Skeletal muscle tissue (tissue), 3 donors: ENCODE measurements at regions not wholly inside any gene's neighbourhood (a gene's known extent, or its start where the extent isn't known, plus 50 kb on each side); places are given as distances from the start of the nearest gene placed in this dataset.

Experiments used
- H3K27ac ChIP-seq: one replicate; pipeline ENCODE4 v1.7.0; 2013; ENCODE audit warnings: mild to moderate bottlenecking, low read depth, low read length, inconsistent platforms
- H3K27me3 ChIP-seq, 3 donors: one replicate each; pipeline ENCODE4 v1.7.0; 2013; ENCODE audit warnings: low read length in 3 of 3; ENCODE audit not compliant: control insufficient read depth in 3 of 3, insufficient read depth in 3 of 3
- H3K36me3 ChIP-seq, 3 donors: one replicate each; pipeline ENCODE4 v1.7.0; 2013; ENCODE audit warnings: low read length in 3 of 3; ENCODE audit not compliant: control insufficient read depth in 3 of 3, insufficient read depth in 3 of 3
- H3K4me1 ChIP-seq, 3 donors: one replicate each; pipeline ENCODE4 v1.7.0; 2013; ENCODE audit warnings: low read length in 3 of 3, mild to moderate bottlenecking in 3 of 3; ENCODE audit not compliant: control insufficient read depth in 3 of 3, insufficient read depth in 3 of 3
- H3K4me3 ChIP-seq, 3 donors: one replicate each; pipeline ENCODE4 v1.7.0; 2013; ENCODE audit warnings: low read length in 3 of 3
- H3K9ac ChIP-seq, 3 donors: one replicate each; pipeline ENCODE4 v1.7.0; 2013; ENCODE audit warnings: low read length in 3 of 3, mild to moderate bottlenecking in 3 of 3, moderate library complexity in 2 of 3, low read depth in 1 of 3
- H3K9me3 ChIP-seq, 3 donors: one replicate each; pipeline ENCODE4 v1.7.0; 2013; ENCODE audit warnings: low read length in 3 of 3; ENCODE audit not compliant: control insufficient read depth in 3 of 3
- donor health status: Osteomylitis.

DNA sequence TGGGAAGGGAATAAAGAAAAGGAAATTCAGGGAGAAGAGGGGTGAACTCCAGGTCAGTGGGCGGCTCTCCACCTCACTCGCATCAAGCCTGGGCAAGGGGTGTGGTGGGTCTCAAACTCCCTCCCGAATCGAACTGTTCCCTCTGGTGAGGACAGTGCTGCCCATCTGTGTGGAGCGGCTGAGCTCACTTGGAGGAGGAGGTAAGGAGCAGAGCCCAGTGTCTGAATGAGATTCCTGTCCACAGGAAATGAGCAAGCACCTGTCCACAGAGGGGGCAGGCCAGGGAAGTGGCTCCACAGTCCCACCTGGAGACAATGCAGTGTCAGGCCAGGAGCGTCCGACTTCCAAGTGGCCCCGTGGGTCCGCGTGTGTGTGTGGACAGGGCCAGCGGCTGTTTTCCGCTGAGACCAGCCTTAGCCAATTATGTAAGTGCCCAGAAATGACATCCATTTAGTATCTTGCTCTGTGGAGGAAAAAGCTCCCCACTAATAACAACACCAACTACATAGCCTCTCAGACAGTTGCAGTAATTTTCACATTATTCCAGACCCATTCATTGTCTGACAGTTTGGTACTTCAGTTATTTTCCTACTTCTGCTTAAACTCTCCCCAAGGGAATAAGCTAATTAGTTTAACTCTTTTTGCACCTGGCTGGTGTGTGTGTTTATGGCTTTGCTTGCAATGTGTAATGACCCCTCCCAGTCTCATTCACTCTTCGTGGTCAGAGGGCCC is 114.6 kb downstream of the SOX1 start:
- no peak overlapping the region for H3K4me3 ChIP-seq
- H3K27ac ChIP-seq = no peak overlapping the region
- peaks cover 0 to 21% (median 0%) of the 10 kb centered on the region in 3 donors for H3K27me3 ChIP-seq
- no peaks in the 10 kb centered on the region for H3K4me1 ChIP-seq
- H3K36me3 ChIP-seq = no peaks in the 10 kb centered on the region
- H3K9ac ChIP-seq = no peak overlapping the region
- peaks cover 0 to 5% (median 0%) of the 10 kb centered on the region in 3 donors for H3K9me3 ChIP-seq

GRCh38 chr13:112182251-112182650 is 115.3 kb downstream of the SOX1 start:
- no peaks in the 10 kb centered on the region for H3K4me1 ChIP-seq
- H3K4me3 ChIP-seq = no peak overlapping the region
- H3K9me3 ChIP-seq = peaks cover 0 to 5% (median 0%) of the 10 kb centered on the region in 3 donors
- peaks cover 0 to 21% (median 0%) of the 10 kb centered on the region in 3 donors for H3K27me3 ChIP-seq
- H3K36me3 ChIP-seq = no peaks in the 10 kb centered on the region
- no peak overlapping the region for H3K9ac ChIP-seq
- no peak overlapping the region for H3K27ac ChIP-seq

GRCh38 chr13:112182846-112183531 is 116.0 kb downstream of the SOX1 start:
- H3K27me3 ChIP-seq = peaks cover 0 to 21% (median 0%) of the 10 kb centered on the region in 3 donors

GRCh38 chr13:112183532-112184090 is 116.7 kb downstream of the SOX1 start:
- H3K27me3 ChIP-seq = peaks cover 0 to 21% (median 0%) of the 10 kb centered on the region in 3 donors
- no peak overlapping the region for H3K9ac ChIP-seq

More at GRCh38 chr13:112182846-112183531, 116.0 kb downstream of the SOX1 start:
- Histone ChIP-seq H3K4me1 (no peaks in the 10 kb centered on the region), H3K27ac (no peak overlapping the region), H3K4me3 (no peak overlapping the region), H3K9ac (no peak overlapping the region), H3K36me3 (no peaks in the 10 kb centered on the region), H3K9me3 (peaks cover 0 to 5% (median 0%) of the 10 kb centered on the region in 3 donors)

DNA sequence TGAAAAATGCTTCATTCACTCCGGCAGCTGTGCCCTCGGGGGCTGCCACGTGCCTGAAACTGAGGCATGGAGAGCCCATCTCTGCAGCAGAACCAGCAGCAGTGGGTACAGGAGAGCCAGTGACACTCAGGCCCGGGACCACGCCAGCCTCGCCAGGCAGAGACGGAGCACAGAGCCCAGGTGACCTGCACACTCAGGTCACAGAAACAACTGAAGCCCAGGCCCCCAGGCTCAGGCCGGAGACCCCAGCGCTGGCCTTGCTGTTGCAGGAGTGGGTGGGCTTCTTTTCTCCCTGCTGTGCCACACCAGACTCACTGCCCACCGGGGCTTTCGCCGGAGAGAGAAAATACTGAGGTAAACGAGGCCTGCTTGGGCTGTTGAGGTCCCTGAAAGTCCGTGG is 117.3 kb downstream of the SOX1 start:
- Histone ChIP-seq H3K9me3 (peaks cover 0 to 3% (median 0%) of the 10 kb centered on the region in 3 donors), H3K27ac (no peak overlapping the region), H3K27me3 (peaks cover 0 to 21% (median 0%) of the 10 kb centered on the region in 3 donors), H3K9ac (no peak overlapping the region), H3K4me3 (no peak overlapping the region), H3K4me1 (no peaks in the 10 kb centered on the region), H3K36me3 (no peaks in the 10 kb centered on the region)

More at GRCh38 chr13:112183532-112184090, 116.7 kb downstream of the SOX1 start:
- peaks cover 0 to 5% (median 0%) of the 10 kb centered on the region in 3 donors for H3K9me3 ChIP-seq
- H3K4me3 ChIP-seq = no peak overlapping the region
- H3K27ac ChIP-seq = no peak overlapping the region
- H3K36me3 ChIP-seq = no peaks in the 10 kb centered on the region
- no peaks in the 10 kb centered on the region for H3K4me1 ChIP-seq

- Histone ChIP-seq H3K27me3 (peaks cover 0 to 19% (median 0%) of the 10 kb centered on the region in 3 donors), H3K4me1 (no peaks in the 10 kb centered on the region), H3K27ac (no peak overlapping the region), H3K4me3 (no peak overlapping the region), H3K36me3 (no peaks in the 10 kb centered on the region), H3K9ac (no peak overlapping the region), H3K9me3 (peaks cover 0 to 3% (median 0%) of the 10 kb centered on the region in 3 donors)
Measured at GRCh38 chr13:112184851-112185371, 118.0 kb downstream of the SOX1 start.

- H3K9ac ChIP-seq = no peak overlapping the region
- H3K36me3 ChIP-seq = no peaks in the 10 kb centered on the region
- peaks cover 0 to 3% (median 0%) of the 10 kb centered on the region in 3 donors for H3K9me3 ChIP-seq
- peaks cover 0 to 18% (median 0%) of the 10 kb centered on the region in 3 donors for H3K27me3 ChIP-seq
- H3K27ac ChIP-seq = no peak overlapping the region
- no peaks in the 10 kb centered on the region for H3K4me1 ChIP-seq
- no peak overlapping the region for H3K4me3 ChIP-seq
Measured at GRCh38 chr13:112185466-112185865, 118.5 kb downstream of the SOX1 start.

- H3K27me3 ChIP-seq = peaks cover 0 to 15% (median 0%) of the 10 kb centered on the region in 3 donors
- H3K27ac ChIP-seq = no peak overlapping the region
- no peak overlapping the region for H3K4me3 ChIP-seq
- H3K9me3 ChIP-seq = peaks cover 0 to 3% (median 0%) of the 10 kb centered on the region in 3 donors
- H3K9ac ChIP-seq = no peak overlapping the region
- no peaks in the 10 kb centered on the region for H3K4me1 ChIP-seq
- no peaks in the 10 kb centered on the region for H3K36me3 ChIP-seq
Measured at GRCh38 chr13:112186091-112186490, 119.1 kb downstream of the SOX1 start.

DNA sequence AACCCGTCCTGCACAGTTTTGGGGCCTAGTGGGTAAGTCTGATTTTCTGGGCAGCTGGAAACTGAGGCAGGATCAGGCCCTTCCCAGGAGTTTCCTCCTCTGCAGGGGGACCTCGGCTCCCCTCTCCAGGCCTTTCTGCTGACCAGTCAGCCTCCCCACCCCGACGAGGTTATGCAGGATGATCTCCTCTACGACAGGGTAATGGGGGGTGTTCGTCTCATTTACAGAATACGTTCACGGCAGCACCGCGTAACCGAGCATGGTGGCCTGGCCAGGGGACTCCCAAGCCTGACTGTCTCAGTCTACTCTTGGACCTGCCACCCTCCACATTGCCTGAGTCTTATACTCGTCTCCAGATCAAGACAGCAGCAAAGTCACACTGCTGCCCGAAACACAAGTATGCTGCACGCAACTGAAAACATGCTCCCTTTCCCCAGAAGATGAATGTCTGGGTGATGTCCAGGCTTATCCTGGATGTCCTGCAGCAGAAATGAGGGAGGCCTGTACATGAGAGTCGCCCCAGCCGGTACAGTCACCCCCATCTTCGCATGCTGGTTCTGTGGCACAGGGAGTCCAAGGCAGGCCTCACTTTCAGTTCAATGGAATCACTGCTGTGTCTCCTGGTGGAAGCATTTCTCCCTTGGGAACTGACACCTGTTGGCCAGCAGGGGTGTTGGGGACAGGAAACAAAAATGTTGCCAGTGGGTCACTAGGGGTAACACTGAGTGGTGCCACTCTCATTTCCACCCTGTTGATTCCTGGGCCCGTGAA is 120.8 kb downstream of the SOX1 start:
- H3K36me3 ChIP-seq = no peaks in the 10 kb centered on the region
- H3K9ac ChIP-seq = no peak overlapping the region
- H3K27ac ChIP-seq = no peak overlapping the region
- H3K4me1 ChIP-seq = no peaks in the 10 kb centered on the region
- H3K27me3 ChIP-seq = peaks cover 0 to 2% (median 0%) of the 10 kb centered on the region in 3 donors
- H3K9me3 ChIP-seq = peaks cover 0 to 3% (median 0%) of the 10 kb centered on the region in 3 donors
- no peak overlapping the region for H3K4me3 ChIP-seq
